K562 (cell line): ENCODE measurements at regions not wholly inside any gene's neighbourhood (a gene's known extent, or its start where the extent isn't known, plus 50 kb on each side); places are given as distances from the start of the nearest gene placed in this dataset.

ENCODE experiments used
- ARID1B ChIP-seq: fragments of 450-650 bp; IDR thresholded peaks from 2 replicates; pipeline ENCODE4 v1.6.1; 2016; ENCODE audit warnings: antibody characterized with exemption, mild to moderate bottlenecking, inconsistent platforms
- ATF3 ChIP-seq, 2 experiments: fragments of 450-650 bp in 1 of 2; sonication (generic) in 1 of 2; formaldehyde crosslinking in 1 of 2; IDR thresholded peaks in 1 of 2; conservative IDR thresholded peaks in 1 of 2; 2 replicates each; pipeline versions ENCODE4 v1.6.1 to v1.8.1; 2016 to 2023; ENCODE audit warnings: mild to moderate bottlenecking in 2 of 2, moderate library complexity in 2 of 2, inconsistent platforms in 1 of 2, missing genetic modification reagents in 1 of 2
- CBFB ChIP-seq: sonication (generic); formaldehyde crosslinking; IDR thresholded peaks from 2 replicates; pipeline ENCODE4 v1.4.0; 2020; ENCODE audit warnings: mild to moderate bottlenecking, missing genetic modification reagents
- CTCF ChIP-seq, 3 experiments: IDR thresholded peaks in 2 of 3; conservative IDR thresholded peaks in 1 of 3; 2 replicates each; pipeline ENCODE4 v1.5.1; 2011 to 2012; ENCODE audit warnings: low read length in 3 of 3, mild to moderate bottlenecking in 3 of 3, control low read depth in 2 of 3, improper control_type of control experiment in 1 of 3, inconsistent platforms in 1 of 3, low read depth in 1 of 3, mixed read lengths in 1 of 3, moderate library complexity in 1 of 3; ENCODE audit not compliant: insufficient read depth in 2 of 3
- EP300 ChIP-seq: IDR thresholded peaks from 2 replicates; pipeline ENCODE4 v1.6.1; 2012; ENCODE audit warnings: low read length, improper control_type of control experiment
- ERF ChIP-seq: fragments of 450-650 bp; formaldehyde crosslinking; IDR thresholded peaks from 2 replicates; pipeline ENCODE4 v1.4.0; 2020; ENCODE audit warnings: mild to moderate bottlenecking, mixed read lengths
- HNRNPUL1 ChIP-seq: fragments of 200-400 bp; formaldehyde crosslinking; IDR thresholded peaks from 2 replicates; pipeline ENCODE4 v1.6.1; 2017; ENCODE audit warnings: low read length
- MLX ChIP-seq, 2 experiments: fragments of 450-650 bp in 1 of 2; sonication (generic) in 1 of 2; formaldehyde crosslinking; conservative IDR thresholded peaks; 2 replicates each; pipeline versions ENCODE4 v1.4.0 to v1.8.1; 2020 to 2022; ENCODE audit warnings: mild to moderate bottlenecking in 1 of 2, missing genetic modification reagents in 1 of 2
- PHF20 ChIP-seq: fragments of 450-650 bp; IDR thresholded peaks from 2 replicates; pipeline ENCODE4 v1.6.1; 2018; ENCODE audit not compliant: partially characterized antibody
- POLR2A ChIP-seq: fragments of 450-650 bp; conservative IDR thresholded peaks from 2 replicates; pipeline ENCODE4 v1.6.1; 2016
- PTBP1 ChIP-seq: fragments of 200-400 bp; formaldehyde crosslinking; IDR thresholded peaks from 2 replicates; pipeline ENCODE4 v1.6.1; 2017; ENCODE audit warnings: low read depth, low read length
- SAP30 ChIP-seq: fragments of 200-600 bp; sonication (generic); IDR thresholded peaks from 2 replicates; pipeline ENCODE4 v1.6.1; 2012; ENCODE audit warnings: borderline replicate concordance, low read depth, mild to moderate bottlenecking, moderate library complexity, low read length, control low read depth, inconsistent platforms; ENCODE audit not compliant: insufficient read depth, poor library complexity, severe bottlenecking
- TF ChIP-seq, protein P1 (sequence below), 2 experiments: IDR thresholded peaks; 2 replicates each; pipeline ENCODE4 v1.6.1; 2011; ENCODE audit warnings: borderline replicate concordance in 1 of 2, control low read depth in 1 of 2, low read depth in 1 of 2, low read length in 1 of 2, mild to moderate bottlenecking in 1 of 2, mixed read lengths in 1 of 2, moderate library complexity in 1 of 2; ENCODE audit not compliant: insufficient read depth in 1 of 2, insufficient read length in 1 of 2, poor library complexity in 1 of 2, severe bottlenecking in 1 of 2; ENCODE audit errors: extremely low read depth in 1 of 2

GRCh38 chr14:83041224-83041623 is 1507.6 kb upstream of the SEL1L start:
- TF ChIP-seq, protein P1, sequence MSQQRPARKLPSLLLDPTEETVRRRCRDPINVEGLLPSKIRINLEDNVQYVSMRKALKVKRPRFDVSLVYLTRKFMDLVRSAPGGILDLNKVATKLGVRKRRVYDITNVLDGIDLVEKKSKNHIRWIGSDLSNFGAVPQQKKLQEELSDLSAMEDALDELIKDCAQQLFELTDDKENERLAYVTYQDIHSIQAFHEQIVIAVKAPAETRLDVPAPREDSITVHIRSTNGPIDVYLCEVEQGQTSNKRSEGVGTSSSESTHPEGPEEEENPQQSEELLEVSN (IDR thresholded peaks at IDR 0.05; ENCODE audit: borderline replicate concordance in 1 of 2, extremely low read depth in 1 of 2, insufficient read depth in 1 of 2, insufficient read length in 1 of 2, low read depth in 1 of 2, low read length in 1 of 2, poor library complexity in 1 of 2, severe bottlenecking in 1 of 2) = no peak
- TF ChIP-seq PHF20 (no peak), ATF3 (IDR thresholded peaks at IDR 0.05) (no peak), ATF3 (CRISPR knock-in tag; conservative IDR thresholded peaks at IDR 0.05) (no peak), SAP30 (no peak), PTBP1 (no peak), MLX (CRISPR knock-in tag; conservative IDR thresholded peaks at IDR 0.05) (no peak), EP300 (no peak), ERF (CRISPR knock-in tag) (no peak), CBFB (CRISPR knock-in tag) (no peak), CTCF (IDR thresholded peaks at IDR 0.05 in 2 of 3, conservative IDR thresholded peaks at IDR 0.05 in 1 of 3; ENCODE audit: insufficient read depth in 2 of 3, low read depth in 1 of 3, low read length in 3 of 3) (no peak), POLR2A (no peak), HNRNPUL1 (no peak), ARID1B (no peak)
